Activated CD4-positive, alpha-beta T cell treated with anti-CD3 and anti-CD28 coated beads for 36 hours (primary cell): ENCODE measurements at regions not wholly inside any gene's neighbourhood (a gene's known extent, or its start where the extent isn't known, plus 50 kb on each side); places are given as distances from the start of the nearest gene placed in this dataset.

Experiments
- ATAC-seq: fragments of 200-7000 bp; cut with Tn5 transposase; one replicate; pipeline ENCODE4 v1.10.0; 2021; ENCODE audit warnings: mild to moderate bottlenecking, moderate library complexity
- CTCF ChIA-PET: fragments of 350-600 bp; sonication (Branson Sonifier 250); formaldehyde crosslinking; loops from one replicate; lab custom pipeline; 2021; ENCODE audit warnings: antibody characterized with exemption; lab: Charles Lee
- POLR2A ChIA-PET: fragments of 350-600 bp; sonication (Branson Sonifier 250); formaldehyde crosslinking; loops from one replicate; lab custom pipeline; 2021; ENCODE audit warnings: antibody characterized with exemption, inconsistent platforms; lab: Charles Lee
- DNase-seq: peaks from one replicate; pipeline ENCODE4 v3.0.0-alpha.2; 2020
- H3K27ac Mint-ChIP-seq: one replicate; pipeline ENCODE4 v1.8.0; 2021; ENCODE audit warnings: mixed read lengths
- H3K27me3 Mint-ChIP-seq: one replicate; pipeline ENCODE4 v1.8.0; 2021; ENCODE audit warnings: mixed read lengths
- H3K36me3 Mint-ChIP-seq: one replicate; pipeline ENCODE4 v1.8.0; 2021; ENCODE audit warnings: low read depth, mixed read lengths
- H3K4me1 Mint-ChIP-seq: one replicate; pipeline ENCODE4 v1.8.0; 2021; ENCODE audit warnings: mixed read lengths
- H3K4me3 Mint-ChIP-seq: one replicate; pipeline ENCODE4 v1.8.0; 2021; ENCODE audit warnings: mild to moderate bottlenecking, moderate library complexity, mixed read lengths
- H3K9me3 Mint-ChIP-seq: one replicate; pipeline ENCODE4 v1.8.0; 2021; ENCODE audit warnings: low read depth, mixed read lengths
- intact Hi-C, 2 experiments: fragments of 100-400 bp; cut with DNase I in 1 of 2; cut with micrococcal nuclease in 1 of 2; formaldehyde crosslinking; loops; one replicate each; pipeline versions ENCODE4 v1.14.2 to v1.15.1; 2022 to 2024; cut with DNase I, micrococcal nuclease

GRCh38 chr19:31118287-31118955 is 230.8 kb downstream of the TSHZ3 start:
- peaks cover 3% of the 10 kb centered on the region for H3K27me3 Mint-ChIP-seq
- ChIA-PET CTCF (no interaction called here), POLR2A (no interaction called here)
- intact Hi-C loops = no loop called here
- no peak overlapping the region for H3K27ac Mint-ChIP-seq
- no peaks in the 10 kb centered on the region for H3K9me3 Mint-ChIP-seq
- no peak for ATAC-seq
- no peak for DNase-seq
- no peaks in the 10 kb centered on the region for H3K4me1 Mint-ChIP-seq
- H3K36me3 Mint-ChIP-seq = no peaks in the 10 kb centered on the region
- no peak overlapping the region for H3K4me3 Mint-ChIP-seq

GRCh38 chr19:31114585-31114984 is 234.7 kb downstream of the TSHZ3 start:
- H3K4me1 Mint-ChIP-seq = peaks cover 3% of the 10 kb centered on the region
- intact Hi-C loops = no loop called here
- no peaks in the 10 kb centered on the region for H3K36me3 Mint-ChIP-seq
- no peaks in the 10 kb centered on the region for H3K9me3 Mint-ChIP-seq
- ChIA-PET CTCF (no interaction called here), POLR2A (no interaction called here)
- no peak for ATAC-seq
- H3K27me3 Mint-ChIP-seq = peaks cover 21% of the 10 kb centered on the region
- H3K27ac Mint-ChIP-seq = no peak overlapping the region
- no peak for DNase-seq
- no peak overlapping the region for H3K4me3 Mint-ChIP-seq

GRCh38 chr19:31113293-31113692 is 235.9 kb downstream of the TSHZ3 start:
- POLR2A ChIA-PET = no interaction called here
- H3K36me3 Mint-ChIP-seq = no peaks in the 10 kb centered on the region
- H3K9me3 Mint-ChIP-seq = no peaks in the 10 kb centered on the region
- ATAC-seq (no peak), DNase-seq (no peak)
- H3K4me3 Mint-ChIP-seq = no peak overlapping the region
- H3K4me1 Mint-ChIP-seq = peaks cover 7% of the 10 kb centered on the region
- peaks cover 21% of the 10 kb centered on the region for H3K27me3 Mint-ChIP-seq
- CTCF ChIA-PET = interaction anchor here (0.7 kb wide), 1 partner anchor 15 kb away, joined by 3 read pairs; no protein-coding TSS in a partner anchor
- no peak overlapping the region for H3K27ac Mint-ChIP-seq
- intact Hi-C loops = no loop called here

DNA sequence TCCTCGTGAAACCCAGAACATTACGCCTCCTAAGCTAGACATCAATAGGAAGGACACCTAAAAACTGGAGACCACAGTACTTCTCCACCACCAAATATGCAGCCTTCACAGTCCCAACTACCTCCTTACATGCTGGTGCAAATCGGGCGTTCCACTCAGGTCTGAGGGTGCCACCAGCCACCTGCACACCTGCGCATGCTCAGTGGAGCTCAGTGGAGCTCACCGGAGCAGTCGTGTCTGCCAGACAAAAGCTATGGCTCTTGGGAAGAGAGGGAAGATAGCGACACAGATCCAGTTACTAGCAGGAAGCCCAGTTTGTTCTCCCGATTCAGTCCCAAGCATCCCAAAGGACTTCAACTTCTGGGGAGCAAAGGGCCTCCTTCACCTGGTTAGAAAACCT is 237.1 kb downstream of the TSHZ3 start:
- POLR2A ChIA-PET = no interaction called here

GRCh38 chr19:31111741-31112140 is 237.5 kb downstream of the TSHZ3 start:
- ChIA-PET POLR2A (no interaction called here), CTCF (no interaction called here)
- no peak for DNase-seq
- H3K9me3 Mint-ChIP-seq = no peaks in the 10 kb centered on the region
- H3K4me1 Mint-ChIP-seq = peaks cover 7% of the 10 kb centered on the region
- intact Hi-C loops = loop anchor here in 1 of 2 experiments (2.0 kb wide), 1 partner anchor 245 kb away; no protein-coding TSS in a partner anchor
- no peaks in the 10 kb centered on the region for H3K36me3 Mint-ChIP-seq
- no peak overlapping the region for H3K4me3 Mint-ChIP-seq
- H3K27ac Mint-ChIP-seq = no peak overlapping the region
- peaks cover 21% of the 10 kb centered on the region for H3K27me3 Mint-ChIP-seq
- no peak for ATAC-seq

More for the DNA sequence above, 237.1 kb downstream of the TSHZ3 start:
- H3K9me3 Mint-ChIP-seq = no peaks in the 10 kb centered on the region
- no peaks in the 10 kb centered on the region for H3K36me3 Mint-ChIP-seq
- H3K27ac Mint-ChIP-seq = no peak overlapping the region
- ATAC-seq = no peak
- no peak overlapping the region for H3K4me3 Mint-ChIP-seq
- CTCF ChIA-PET = interaction anchor here (0.6 kb wide), 1 partner anchor 310 kb away, joined by 3 read pairs; no protein-coding TSS in a partner anchor
- DNase-seq = no peak
- H3K27me3 Mint-ChIP-seq = peaks cover 21% of the 10 kb centered on the region
- peaks cover 7% of the 10 kb centered on the region for H3K4me1 Mint-ChIP-seq
- intact Hi-C loops = no loop called here

GRCh38 chr19:31110336-31110735 is 238.9 kb downstream of the TSHZ3 start:
- Mint-ChIP-seq H3K27ac (no peak overlapping the region), H3K9me3 (no peaks in the 10 kb centered on the region), H3K36me3 (no peaks in the 10 kb centered on the region), H3K4me1 (peaks cover 7% of the 10 kb centered on the region), H3K4me3 (no peak overlapping the region), H3K27me3 (peaks cover 21% of the 10 kb centered on the region)
- POLR2A ChIA-PET = interaction anchor here (0.6 kb wide), 1 partner anchor 1443 kb away, joined by 5 read pairs; no protein-coding TSS in a partner anchor
- peak; percentile 44 for DNase-seq
- ATAC-seq = peak; percentile 51
- intact Hi-C loops = loop anchor here (1.0 to 2.0 kb wide), 2 partner anchors 246 to 247 kb away; no protein-coding TSS in a partner anchor
- CTCF ChIA-PET = interaction anchor here (0.6 to 1.4 kb wide), 2 partner anchors 24 to 152 kb away, joined by 3 to 4 read pairs; no protein-coding TSS in a partner anchor

DNA sequence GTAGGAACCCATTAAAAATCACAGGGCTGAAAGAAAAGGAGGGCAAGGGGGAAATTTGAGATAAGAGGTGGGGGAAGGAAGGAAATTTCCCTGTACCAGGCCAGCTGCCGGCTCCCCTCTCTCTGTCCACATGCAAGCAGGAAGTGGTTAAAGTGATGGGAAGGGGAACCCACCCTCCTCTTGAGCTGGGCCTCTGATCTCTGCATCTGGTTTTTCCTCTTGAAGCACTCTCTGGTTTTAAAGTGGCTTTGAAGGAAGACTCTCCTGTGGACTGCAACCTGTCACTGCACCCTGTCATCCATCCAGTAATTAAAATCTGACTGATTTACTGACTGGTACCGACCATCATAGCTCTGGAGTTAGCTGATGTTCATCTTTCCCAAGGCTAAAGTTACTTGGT is 239.6 kb downstream of the TSHZ3 start:
- no peak for ATAC-seq

GRCh38 chr19:31107096-31107495 is 242.1 kb downstream of the TSHZ3 start:
- Mint-ChIP-seq H3K9me3 (no peaks in the 10 kb centered on the region), H3K4me3 (no peak overlapping the region), H3K27me3 (peaks cover 10% of the 10 kb centered on the region), H3K4me1 (peaks cover 7% of the 10 kb centered on the region), H3K27ac (no peak overlapping the region), H3K36me3 (no peaks in the 10 kb centered on the region)
- POLR2A ChIA-PET = no interaction called here
- CTCF ChIA-PET = interaction anchor here (0.7 kb wide), 1 partner anchor 184 kb away, joined by 3 read pairs; no protein-coding TSS in a partner anchor
- ATAC-seq (no peak), DNase-seq (no peak)
- intact Hi-C loops = no loop called here

More for the DNA sequence above, 239.6 kb downstream of the TSHZ3 start:
- Mint-ChIP-seq H3K27me3 (peaks cover 21% of the 10 kb centered on the region), H3K4me3 (no peak overlapping the region), H3K4me1 (peaks cover 7% of the 10 kb centered on the region), H3K36me3 (no peaks in the 10 kb centered on the region), H3K27ac (no peak overlapping the region), H3K9me3 (no peaks in the 10 kb centered on the region)
- ChIA-PET CTCF (interaction anchor here (0.6 to 1.4 kb wide), 3 partner anchors 25 to 252 kb away, joined by 3 to 4 read pairs (median 4); no protein-coding TSS in a partner anchor), POLR2A (no interaction called here)
- no peak for DNase-seq
- intact Hi-C loops = loop anchor here (1.0 to 2.0 kb wide), 2 partner anchors 247 to 248 kb away; no protein-coding TSS in a partner anchor

- Mint-ChIP-seq H3K9me3 (no peaks in the 10 kb centered on the region), H3K4me3 (no peak overlapping the region), H3K36me3 (no peaks in the 10 kb centered on the region), H3K27ac (no peak overlapping the region), H3K27me3 (peaks cover 3% of the 10 kb centered on the region), H3K4me1 (peaks cover 7% of the 10 kb centered on the region)
- ChIA-PET POLR2A (no interaction called here), CTCF (no interaction called here)
- DNase-seq = no peak
- intact Hi-C loops = no loop called here
- no peak for ATAC-seq
These were observed 243.5 kb downstream of the TSHZ3 start for GRCh38 chr19:31105761-31106160.

GRCh38 chr19:31104451-31104850 is 244.8 kb downstream of the TSHZ3 start:
- intact Hi-C loops = no loop called here
- POLR2A ChIA-PET = interaction anchor here (0.6 kb wide), 1 partner anchor 18 kb away, joined by 3 read pairs; no protein-coding TSS in a partner anchor
- H3K4me1 Mint-ChIP-seq = peaks cover 3% of the 10 kb centered on the region
- no peaks in the 10 kb centered on the region for H3K36me3 Mint-ChIP-seq
- no peak for ATAC-seq
- H3K4me3 Mint-ChIP-seq = no peak overlapping the region
- no peaks in the 10 kb centered on the region for H3K27me3 Mint-ChIP-seq
- H3K9me3 Mint-ChIP-seq = no peaks in the 10 kb centered on the region
- no peak overlapping the region for H3K27ac Mint-ChIP-seq
- CTCF ChIA-PET = interaction anchor here (0.7 kb wide), 1 partner anchor 176 kb away, joined by 6 read pairs; no protein-coding TSS in a partner anchor
- no peak for DNase-seq

- POLR2A ChIA-PET = no interaction called here
- no peak overlapping the region for H3K4me3 Mint-ChIP-seq
- no peak overlapping the region for H3K27ac Mint-ChIP-seq
- ATAC-seq (no peak), DNase-seq (no peak)
- CTCF ChIA-PET = no interaction called here
- no peaks in the 10 kb centered on the region for H3K9me3 Mint-ChIP-seq
- H3K4me1 Mint-ChIP-seq = no peaks in the 10 kb centered on the region
- no peaks in the 10 kb centered on the region for H3K27me3 Mint-ChIP-seq
- intact Hi-C loops = no loop called here
- no peaks in the 10 kb centered on the region for H3K36me3 Mint-ChIP-seq
These were observed 246.0 kb downstream of the TSHZ3 start for GRCh38 chr19:31103228-31103627.

DNA sequence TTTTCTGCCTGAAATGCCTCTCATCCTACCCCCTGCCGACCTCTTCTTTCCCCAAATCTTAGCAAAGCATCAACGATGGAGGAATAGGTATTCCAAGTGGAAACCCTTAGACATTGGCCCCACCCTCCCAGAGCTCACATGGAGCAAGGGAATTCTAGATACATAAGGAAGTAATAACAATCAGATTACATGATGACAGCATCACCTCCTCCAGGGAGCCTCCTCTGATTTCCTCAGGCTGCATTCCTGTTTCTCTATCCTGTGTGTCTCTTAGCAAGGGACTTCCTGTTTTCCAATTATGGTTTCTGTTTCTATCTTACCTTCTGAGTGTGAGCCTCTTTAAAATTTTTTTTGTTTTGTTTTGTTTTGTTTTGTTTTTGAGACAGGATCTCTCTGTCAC is 246.6 kb downstream of the TSHZ3 start:
- intact Hi-C loops = no loop called here
- no peak for ATAC-seq
- no peaks in the 10 kb centered on the region for H3K4me1 Mint-ChIP-seq
- no peak overlapping the region for H3K4me3 Mint-ChIP-seq
- CTCF ChIA-PET = interaction anchor here (0.7 kb wide), 1 partner anchor 254 kb away, joined by 3 read pairs; no protein-coding TSS in a partner anchor
- H3K27me3 Mint-ChIP-seq = no peaks in the 10 kb centered on the region
- H3K9me3 Mint-ChIP-seq = no peaks in the 10 kb centered on the region
- no peak for DNase-seq
- H3K36me3 Mint-ChIP-seq = no peaks in the 10 kb centered on the region
- H3K27ac Mint-ChIP-seq = no peak overlapping the region
- POLR2A ChIA-PET = no interaction called here
